IMR-90 (cell line): ENCODE measurements at regions not wholly inside any gene's neighbourhood (a gene's known extent, or its start where the extent isn't known, plus 50 kb on each side); places are given as distances from the start of the nearest gene placed in this dataset.
A peak's percentile ranks its signal among the peaks of the same experiment; 100 is the strongest.

Experiments used
- BHLHE40 ChIP-seq: fragments of 150-350 bp; IDR thresholded peaks from 2 replicates; pipeline ENCODE4 v1.6.1; 2016; ENCODE audit warnings: mild to moderate bottlenecking, low read depth, low read length
- CEBPB ChIP-seq: IDR thresholded peaks from 2 replicates; pipeline ENCODE4 v1.6.1; 2012; ENCODE audit warnings: low read depth, low read length, improper control_type of control experiment
- MAFK ChIP-seq: IDR thresholded peaks from 2 replicates; pipeline ENCODE4 v1.6.1; 2012; ENCODE audit warnings: low read depth, low read length, improper control_type of control experiment
- MAZ ChIP-seq: IDR thresholded peaks from 2 replicates; pipeline ENCODE4 v1.6.1; 2012; ENCODE audit warnings: low read depth, mild to moderate bottlenecking, low read length, improper control_type of control experiment, moderate library complexity, borderline replicate concordance
- MXI1 ChIP-seq: IDR thresholded peaks from 2 replicates; pipeline ENCODE4 v1.6.1; 2012; ENCODE audit warnings: low read depth, mild to moderate bottlenecking, low read length, moderate library complexity, borderline replicate concordance
- NFE2L2 ChIP-seq: fragments of 150-350 bp; IDR thresholded peaks from 2 replicates; pipeline ENCODE4 v1.6.1; 2016; ENCODE audit warnings: low read depth, mild to moderate bottlenecking, low read length
- POLR2A ChIP-seq: IDR thresholded peaks from 2 replicates; pipeline ENCODE4 v1.6.1; 2012; ENCODE audit warnings: mild to moderate bottlenecking, low read depth, low read length
- RFX5 ChIP-seq: IDR thresholded peaks from 2 replicates; pipeline ENCODE4 v1.8.0; 2012; ENCODE audit warnings: low read depth, mild to moderate bottlenecking, low read length, moderate library complexity
- TF ChIP-seq, protein P1 (sequence below): conservative IDR thresholded peaks from 2 replicates; pipeline ENCODE4 v1.5.1; 2012; ENCODE audit warnings: mild to moderate bottlenecking, low read depth, low read length, improper control_type of control experiment

DNA sequence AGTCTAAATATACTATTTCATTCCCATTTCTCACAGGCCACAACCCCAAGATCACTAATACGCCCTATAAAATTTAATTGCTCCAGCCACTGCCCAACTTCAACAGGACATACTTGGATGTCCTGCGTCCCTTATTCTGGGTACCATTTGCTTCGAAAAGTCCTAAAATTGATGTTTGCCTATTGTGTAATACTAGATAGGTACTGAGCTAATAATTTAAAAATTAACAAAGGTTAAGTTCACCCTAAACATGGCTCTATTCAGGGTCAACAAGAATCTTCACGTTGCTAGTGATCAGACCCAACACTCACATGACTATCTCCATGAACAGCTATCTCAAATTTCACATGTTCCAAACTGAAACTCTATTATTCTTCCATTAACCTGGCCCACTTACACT, 296.4 kb upstream of the RND3 start:
- TF ChIP-seq, protein P1, sequence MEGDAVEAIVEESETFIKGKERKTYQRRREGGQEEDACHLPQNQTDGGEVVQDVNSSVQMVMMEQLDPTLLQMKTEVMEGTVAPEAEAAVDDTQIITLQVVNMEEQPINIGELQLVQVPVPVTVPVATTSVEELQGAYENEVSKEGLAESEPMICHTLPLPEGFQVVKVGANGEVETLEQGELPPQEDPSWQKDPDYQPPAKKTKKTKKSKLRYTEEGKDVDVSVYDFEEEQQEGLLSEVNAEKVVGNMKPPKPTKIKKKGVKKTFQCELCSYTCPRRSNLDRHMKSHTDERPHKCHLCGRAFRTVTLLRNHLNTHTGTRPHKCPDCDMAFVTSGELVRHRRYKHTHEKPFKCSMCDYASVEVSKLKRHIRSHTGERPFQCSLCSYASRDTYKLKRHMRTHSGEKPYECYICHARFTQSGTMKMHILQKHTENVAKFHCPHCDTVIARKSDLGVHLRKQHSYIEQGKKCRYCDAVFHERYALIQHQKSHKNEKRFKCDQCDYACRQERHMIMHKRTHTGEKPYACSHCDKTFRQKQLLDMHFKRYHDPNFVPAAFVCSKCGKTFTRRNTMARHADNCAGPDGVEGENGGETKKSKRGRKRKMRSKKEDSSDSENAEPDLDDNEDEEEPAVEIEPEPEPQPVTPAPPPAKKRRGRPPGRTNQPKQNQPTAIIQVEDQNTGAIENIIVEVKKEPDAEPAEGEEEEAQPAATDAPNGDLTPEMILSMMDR: no peak
- TF ChIP-seq POLR2A: no peak
- TF ChIP-seq NFE2L2: no peak
- TF ChIP-seq MAZ: no peak
- peak; percentile 56 for TF ChIP-seq CEBPB
- no peak for TF ChIP-seq MXI1
- TF ChIP-seq MAFK: no peak
- no peak for TF ChIP-seq BHLHE40
- no peak for TF ChIP-seq RFX5
